GM06990 (cell line): ENCODE measurements at regions not wholly inside any gene's neighbourhood (a gene's known extent, or its start where the extent isn't known, plus 50 kb on each side); places are given as distances from the start of the nearest gene placed in this dataset.

Experiments used
- DNase-seq: peaks from one replicate; pipeline ENCODE4 v3.0.0-alpha.2; 2011; ENCODE audit not compliant: insufficient read length; ENCODE audit errors: extremely low read depth
- H3K27me3 ChIP-seq: replicated peaks from 2 replicates; pipeline ENCODE4 v1.6.0; 2011; ENCODE audit warnings: low read length; ENCODE audit not compliant: control insufficient read depth, insufficient read depth
- H3K36me3 ChIP-seq: 2 replicates; pipeline ENCODE4 v1.5.1; 2011; ENCODE audit warnings: low read length; ENCODE audit not compliant: control insufficient read depth, insufficient read depth
- H3K4me3 ChIP-seq: replicated peaks from 2 replicates; pipeline ENCODE4 v1.5.1; 2011; ENCODE audit warnings: low read depth, mild to moderate bottlenecking, control low read depth, low read length
- TF ChIP-seq, protein P1 (sequence below): IDR thresholded peaks from 2 replicates; pipeline ENCODE4 v1.5.1; 2011; ENCODE audit warnings: low read length, control low read depth, mild to moderate bottlenecking, inconsistent platforms; ENCODE audit not compliant: insufficient read depth, poor library complexity, severe bottlenecking

DNA sequence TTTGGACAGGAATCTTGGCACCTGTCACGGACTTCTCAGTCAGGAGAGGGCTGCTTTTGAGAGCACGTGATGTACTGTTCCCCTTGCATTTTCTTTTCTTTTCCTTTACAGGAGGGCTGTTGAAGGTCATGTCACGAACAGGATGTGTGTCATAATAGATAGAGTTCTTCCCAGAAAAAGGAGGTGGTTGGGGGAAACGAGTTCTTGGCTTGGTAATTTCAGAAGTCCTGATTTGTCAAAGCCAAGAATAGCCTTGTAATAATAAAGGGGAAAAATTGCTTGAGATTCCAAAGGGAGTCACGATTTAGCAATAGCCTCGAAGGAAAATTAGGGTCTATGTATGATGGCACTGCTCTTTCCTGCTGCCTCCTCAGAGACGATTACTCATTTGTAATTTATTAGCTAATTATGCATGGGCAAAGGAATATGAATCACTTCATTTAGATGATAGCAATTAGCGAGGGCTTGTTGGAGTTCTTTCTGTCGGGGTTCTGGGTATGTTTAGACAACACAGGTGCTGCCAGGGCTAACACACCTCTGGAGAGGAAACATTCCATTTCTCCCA lies 277.7 kb upstream of the N4BP1 start:
- TF ChIP-seq, protein P1, sequence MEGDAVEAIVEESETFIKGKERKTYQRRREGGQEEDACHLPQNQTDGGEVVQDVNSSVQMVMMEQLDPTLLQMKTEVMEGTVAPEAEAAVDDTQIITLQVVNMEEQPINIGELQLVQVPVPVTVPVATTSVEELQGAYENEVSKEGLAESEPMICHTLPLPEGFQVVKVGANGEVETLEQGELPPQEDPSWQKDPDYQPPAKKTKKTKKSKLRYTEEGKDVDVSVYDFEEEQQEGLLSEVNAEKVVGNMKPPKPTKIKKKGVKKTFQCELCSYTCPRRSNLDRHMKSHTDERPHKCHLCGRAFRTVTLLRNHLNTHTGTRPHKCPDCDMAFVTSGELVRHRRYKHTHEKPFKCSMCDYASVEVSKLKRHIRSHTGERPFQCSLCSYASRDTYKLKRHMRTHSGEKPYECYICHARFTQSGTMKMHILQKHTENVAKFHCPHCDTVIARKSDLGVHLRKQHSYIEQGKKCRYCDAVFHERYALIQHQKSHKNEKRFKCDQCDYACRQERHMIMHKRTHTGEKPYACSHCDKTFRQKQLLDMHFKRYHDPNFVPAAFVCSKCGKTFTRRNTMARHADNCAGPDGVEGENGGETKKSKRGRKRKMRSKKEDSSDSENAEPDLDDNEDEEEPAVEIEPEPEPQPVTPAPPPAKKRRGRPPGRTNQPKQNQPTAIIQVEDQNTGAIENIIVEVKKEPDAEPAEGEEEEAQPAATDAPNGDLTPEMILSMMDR, result no peak
- Histone ChIP-seq H3K36me3 (no peaks in the 10 kb centered on the region), H3K27me3 (no peaks in the 10 kb centered on the region), H3K4me3 (no peak overlapping the region)
- DNase-seq, result no peak

DNA sequence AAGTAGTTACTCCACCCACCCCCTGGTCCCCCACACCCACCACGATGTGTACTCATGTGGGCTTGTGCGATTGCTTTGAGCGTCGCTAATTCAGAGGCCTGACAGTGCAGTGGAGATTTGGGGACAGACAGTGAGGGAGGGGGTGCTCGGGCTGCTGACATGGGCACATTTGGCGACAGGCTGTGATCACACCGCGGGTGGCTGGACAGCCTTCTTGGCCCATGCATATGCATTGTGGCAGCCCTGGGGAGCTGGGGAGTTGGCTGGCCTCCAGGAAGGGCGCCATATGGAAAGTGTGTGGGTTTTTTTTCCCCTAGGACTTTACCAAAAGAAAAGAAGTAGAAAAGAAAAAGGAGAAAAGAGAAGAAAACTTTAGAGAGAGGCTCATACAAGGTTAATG lies 275.5 kb upstream of the N4BP1 start:
- Histone ChIP-seq H3K36me3 (no peaks in the 10 kb centered on the region), H3K4me3 (no peak overlapping the region), H3K27me3 (no peaks in the 10 kb centered on the region)
- TF ChIP-seq, protein P1, result no peak
- DNase-seq, result no peak

DNA sequence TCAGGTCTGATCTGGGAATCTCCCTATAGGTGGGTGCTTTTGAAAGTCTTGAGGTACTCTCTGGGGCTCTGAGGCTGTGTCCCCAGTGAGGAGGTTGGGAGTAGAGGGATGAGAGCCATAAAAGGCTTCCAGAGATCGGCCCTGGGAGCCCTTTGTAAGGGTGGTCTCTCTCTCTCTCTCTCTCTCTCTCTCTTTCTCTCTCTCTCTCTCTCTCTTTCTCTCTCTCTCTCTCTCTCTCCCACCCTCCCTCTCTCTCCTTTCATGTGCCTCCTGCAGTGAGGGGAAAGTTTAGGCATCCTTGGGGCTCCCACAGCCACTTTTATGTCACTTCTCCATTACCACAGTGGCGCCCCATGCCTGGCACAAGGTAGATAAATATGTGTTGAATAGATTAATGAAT lies 271.3 kb upstream of the N4BP1 start:
- TF ChIP-seq, protein P1, result no peak

DNA sequence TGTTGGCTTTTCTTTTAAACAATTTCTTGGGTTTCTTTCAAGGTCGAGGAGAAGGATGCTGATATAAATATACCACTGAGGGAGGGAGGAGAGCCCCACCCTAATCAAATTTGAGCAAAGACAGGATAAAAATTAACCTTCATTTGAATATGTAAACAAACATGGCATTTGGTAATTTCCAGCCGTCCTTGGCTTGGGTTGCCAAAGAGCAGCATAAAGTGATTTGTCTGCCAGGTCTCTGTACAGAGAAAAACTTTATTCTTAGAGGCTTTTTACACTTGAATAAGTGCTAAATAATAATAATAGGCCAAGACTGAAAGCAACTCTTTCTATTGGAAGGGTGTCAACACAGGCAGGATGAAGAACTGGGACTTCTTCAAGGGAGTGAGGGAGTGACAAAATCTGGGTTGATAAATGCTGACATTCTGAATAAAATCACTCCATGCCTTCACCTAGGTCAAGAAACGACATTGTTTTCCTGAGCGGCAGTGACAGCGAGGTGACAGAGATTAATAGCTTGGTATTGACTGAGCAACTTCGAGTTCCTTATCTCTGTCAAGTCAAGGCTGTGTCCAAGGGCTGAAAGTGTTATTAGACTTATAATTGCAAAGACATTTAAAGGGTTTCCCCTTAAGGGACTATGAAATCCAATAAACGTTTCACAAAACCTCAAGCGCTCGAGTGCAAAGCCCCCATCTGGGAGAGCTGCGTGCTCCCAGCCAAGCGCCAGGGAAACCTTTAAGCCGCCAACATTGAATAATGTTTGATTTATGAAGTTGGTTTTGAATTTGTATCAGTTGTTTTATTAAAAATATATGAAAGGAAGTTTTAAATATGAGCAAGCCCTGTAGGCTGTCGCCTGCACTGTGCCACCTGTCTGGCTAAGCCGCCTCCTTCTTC lies 269.5 kb upstream of the N4BP1 start:
- TF ChIP-seq, protein P1, result no peak
- H3K4me3 ChIP-seq, result no peak overlapping the region
- H3K27me3 ChIP-seq, result no peaks in the 10 kb centered on the region
- no peaks in the 10 kb centered on the region for H3K36me3 ChIP-seq
- DNase-seq, result no peak

More for the DNA sequence above, 271.3 kb upstream of the N4BP1 start:
- Histone ChIP-seq H3K27me3 (no peaks in the 10 kb centered on the region), H3K4me3 (no peak overlapping the region), H3K36me3 (no peaks in the 10 kb centered on the region)
- DNase-seq, result no peak

DNA sequence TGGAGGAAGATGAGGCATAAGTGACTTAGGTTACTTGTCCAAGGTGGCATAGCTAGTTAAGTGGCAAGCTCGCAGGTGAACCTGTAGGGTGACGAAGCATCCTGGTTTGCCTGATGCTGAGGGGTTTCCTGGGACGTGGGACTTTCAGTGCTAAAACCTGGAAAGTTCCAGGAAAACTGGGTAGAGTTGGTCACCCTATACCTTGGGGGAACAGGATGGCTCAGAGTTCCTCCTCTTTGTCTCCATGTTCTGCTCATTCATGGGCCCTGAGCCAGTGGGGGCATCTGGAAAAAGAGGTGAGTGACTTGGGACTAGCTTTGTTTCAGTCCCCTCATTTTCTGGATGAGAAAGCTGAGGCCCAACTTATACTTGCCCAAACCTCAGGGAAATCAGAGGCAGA lies 268.0 kb upstream of the N4BP1 start:
- TF ChIP-seq, protein P1, result no peak
- no peak for DNase-seq
- H3K27me3 ChIP-seq, result no peaks in the 10 kb centered on the region
- H3K36me3 ChIP-seq, result no peaks in the 10 kb centered on the region
- H3K4me3 ChIP-seq, result no peak overlapping the region
